Stimulated activated naive CD4-positive, alpha-beta T cell treated with Interleukin-2 at 50 U/mL for 16 hours (primary cell): ENCODE measurements at regions not wholly inside any gene's neighbourhood (a gene's known extent, or its start where the extent isn't known, plus 50 kb on each side); places are given as distances from the start of the nearest gene placed in this dataset.

Source experiments
- DNase-seq: peaks from one replicate; lab custom pipeline; 2025; lab: John Stamatoyannopoulos, UW

GRCh38 chr5:155200608-155201007 lies 187.1 kb downstream of the KIF4B start:
- no peak for DNase-seq

GRCh38 chr5:155211764-155212163 lies 198.2 kb downstream of the KIF4B start:
- no peak for DNase-seq

- DNase-seq, result no peak
These were observed 208.8 kb downstream of the KIF4B start for GRCh38 chr5:155222393-155222792.

- no peak for DNase-seq
These were observed 215.6 kb downstream of the KIF4B start for GRCh38 chr5:155229135-155229534.

GRCh38 chr5:155239803-155240202 lies 226.2 kb downstream of the KIF4B start:
- no peak for DNase-seq

- DNase-seq, result no peak
These were observed 237.0 kb downstream of the KIF4B start for GRCh38 chr5:155250596-155250995.

GRCh38 chr5:155252025-155252424 lies 238.5 kb downstream of the KIF4B start:
- no peak for DNase-seq

- no peak for DNase-seq
These were observed 239.2 kb downstream of the KIF4B start for GRCh38 chr5:155252717-155253116.

GRCh38 chr5:155254399-155254798 lies 240.8 kb downstream of the KIF4B start:
- no peak for DNase-seq

- no peak for DNase-seq
These were observed 244.6 kb downstream of the KIF4B start for GRCh38 chr5:155258161-155258560.

GRCh38 chr5:155259648-155260047 lies 246.1 kb downstream of the KIF4B start:
- no peak for DNase-seq

GRCh38 chr5:155260798-155261197 lies 247.2 kb downstream of the KIF4B start:
- no peak for DNase-seq

- no peak for DNase-seq
These were observed 249.8 kb downstream of the KIF4B start for GRCh38 chr5:155263381-155263780.

GRCh38 chr5:155264809-155265208 lies 251.3 kb downstream of the KIF4B start:
- no peak for DNase-seq

- no peak for DNase-seq
These were observed 255.3 kb downstream of the KIF4B start for GRCh38 chr5:155268770-155269425.

- no peak for DNase-seq
These were observed 257.2 kb downstream of the KIF4B start for GRCh38 chr5:155270725-155271124.

GRCh38 chr5:155274484-155274883 lies 260.9 kb downstream of the KIF4B start:
- DNase-seq, result no peak

- no peak for DNase-seq
These were observed 261.7 kb downstream of the KIF4B start for GRCh38 chr5:155275222-155275621.

GRCh38 chr5:155276231-155276630 lies 262.7 kb downstream of the KIF4B start:
- no peak for DNase-seq

GRCh38 chr5:155278532-155278931 lies 265.0 kb downstream of the KIF4B start:
- DNase-seq, result no peak

- DNase-seq, result no peak
These were observed 269.1 kb downstream of the KIF4B start for GRCh38 chr5:155282503-155283107.

GRCh38 chr5:155285706-155286105 lies 272.2 kb downstream of the KIF4B start:
- no peak for DNase-seq

- no peak for DNase-seq
These were observed 277.4 kb downstream of the KIF4B start for GRCh38 chr5:155290937-155291336.

GRCh38 chr5:155293605-155294178 lies 280.1 kb downstream of the KIF4B start:
- DNase-seq, result no peak
